OCI-LY1 (cell line): ENCODE measurements at regions not wholly inside any gene's neighbourhood (a gene's known extent, or its start where the extent isn't known, plus 50 kb on each side); places are given as distances from the start of the nearest gene placed in this dataset.

Experiments
- EZH2 ChIP-seq: fragments of 200-600 bp; sonication (generic), shearing (Covaris generic); IDR thresholded peaks from 2 replicates; pipeline ENCODE4 v1.8.0; 2017; ENCODE audit warnings: borderline replicate concordance, mixed run types, mild to moderate bottlenecking, antibody characterized with exemption, low read length, moderate library complexity, mixed read lengths
- TF ChIP-seq, protein P1 (sequence below): fragments of 200-600 bp; sonication (generic), shearing (Covaris generic); IDR thresholded peaks from 2 replicates; pipeline ENCODE4 v1.5.1; 2017; ENCODE audit warnings: mild to moderate bottlenecking, antibody characterized with exemption, low read length, moderate library complexity, mixed read lengths

DNA sequence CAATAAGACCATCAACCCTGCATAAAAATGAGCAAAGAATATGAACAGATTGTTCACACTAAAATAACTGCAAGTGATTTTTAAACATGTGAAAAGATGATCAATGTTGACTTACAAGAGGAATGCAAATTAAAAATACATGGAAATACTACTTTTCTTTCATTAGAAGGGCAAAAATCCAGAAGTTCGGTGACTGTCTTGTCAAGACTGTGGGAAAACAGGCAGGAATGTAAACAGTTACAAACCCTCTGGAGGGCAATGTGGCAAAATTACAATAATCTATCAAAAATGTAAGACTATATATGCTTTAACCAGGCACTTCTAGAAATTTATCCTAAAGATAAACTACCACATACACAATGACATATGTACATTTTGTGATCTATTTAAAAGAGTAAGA is 86.7 kb downstream of the TNFAIP3 start:
- TF ChIP-seq, protein P1, sequence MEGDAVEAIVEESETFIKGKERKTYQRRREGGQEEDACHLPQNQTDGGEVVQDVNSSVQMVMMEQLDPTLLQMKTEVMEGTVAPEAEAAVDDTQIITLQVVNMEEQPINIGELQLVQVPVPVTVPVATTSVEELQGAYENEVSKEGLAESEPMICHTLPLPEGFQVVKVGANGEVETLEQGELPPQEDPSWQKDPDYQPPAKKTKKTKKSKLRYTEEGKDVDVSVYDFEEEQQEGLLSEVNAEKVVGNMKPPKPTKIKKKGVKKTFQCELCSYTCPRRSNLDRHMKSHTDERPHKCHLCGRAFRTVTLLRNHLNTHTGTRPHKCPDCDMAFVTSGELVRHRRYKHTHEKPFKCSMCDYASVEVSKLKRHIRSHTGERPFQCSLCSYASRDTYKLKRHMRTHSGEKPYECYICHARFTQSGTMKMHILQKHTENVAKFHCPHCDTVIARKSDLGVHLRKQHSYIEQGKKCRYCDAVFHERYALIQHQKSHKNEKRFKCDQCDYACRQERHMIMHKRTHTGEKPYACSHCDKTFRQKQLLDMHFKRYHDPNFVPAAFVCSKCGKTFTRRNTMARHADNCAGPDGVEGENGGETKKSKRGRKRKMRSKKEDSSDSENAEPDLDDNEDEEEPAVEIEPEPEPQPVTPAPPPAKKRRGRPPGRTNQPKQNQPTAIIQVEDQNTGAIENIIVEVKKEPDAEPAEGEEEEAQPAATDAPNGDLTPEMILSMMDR = no peak
- TF ChIP-seq EZH2 = no peak
